GM23338 (cell line): ENCODE measurements at regions not wholly inside any gene's neighbourhood (a gene's known extent, or its start where the extent isn't known, plus 50 kb on each side); places are given as distances from the start of the nearest gene placed in this dataset.

Experiments
- CREB1 ChIP-seq: fragments of 250-450 bp; sonication (Bioruptor Pico); IDR thresholded peaks from 2 replicates; pipeline ENCODE4 v1.5.0; 2020; ENCODE audit warnings: low read depth, mild to moderate bottlenecking, moderate library complexity
- CTCF ChIP-seq, 2 experiments: fragments of 200-600 bp in 1 of 2; sonication (generic) in 1 of 2; conservative IDR thresholded peaks; 2 replicates each; pipeline versions ENCODE4 v1.5.1 to v1.6.1; 2016 to 2017; ENCODE audit warnings: antibody characterized with exemption in 2 of 2, low read depth in 2 of 2, mild to moderate bottlenecking in 2 of 2, moderate library complexity in 1 of 2
- EZH2 ChIP-seq: fragments of 200-600 bp; sonication (generic); IDR thresholded peaks from one replicate; pipeline ENCODE4 v1.8.0; 2017; ENCODE audit warnings: antibody characterized with exemption, mild to moderate bottlenecking, low read depth; ENCODE audit not compliant: unreplicated experiment
- EZH2phosphoT487 ChIP-seq: fragments of 200-600 bp; sonication (generic); IDR thresholded peaks from one replicate; pipeline ENCODE4 v1.8.1; 2018; ENCODE audit warnings: antibody characterized with exemption; ENCODE audit not compliant: unreplicated experiment
- POLR2AphosphoS5 ChIP-seq: IDR thresholded peaks from 2 replicates; pipeline ENCODE4 v1.6.1; 2016; ENCODE audit warnings: antibody characterized with exemption, low read depth
- TF ChIP-seq, protein P1 (sequence below): IDR thresholded peaks from one replicate; pipeline ENCODE4 v1.6.1; 2018; ENCODE audit warnings: antibody characterized with exemption; ENCODE audit not compliant: unreplicated experiment

DNA sequence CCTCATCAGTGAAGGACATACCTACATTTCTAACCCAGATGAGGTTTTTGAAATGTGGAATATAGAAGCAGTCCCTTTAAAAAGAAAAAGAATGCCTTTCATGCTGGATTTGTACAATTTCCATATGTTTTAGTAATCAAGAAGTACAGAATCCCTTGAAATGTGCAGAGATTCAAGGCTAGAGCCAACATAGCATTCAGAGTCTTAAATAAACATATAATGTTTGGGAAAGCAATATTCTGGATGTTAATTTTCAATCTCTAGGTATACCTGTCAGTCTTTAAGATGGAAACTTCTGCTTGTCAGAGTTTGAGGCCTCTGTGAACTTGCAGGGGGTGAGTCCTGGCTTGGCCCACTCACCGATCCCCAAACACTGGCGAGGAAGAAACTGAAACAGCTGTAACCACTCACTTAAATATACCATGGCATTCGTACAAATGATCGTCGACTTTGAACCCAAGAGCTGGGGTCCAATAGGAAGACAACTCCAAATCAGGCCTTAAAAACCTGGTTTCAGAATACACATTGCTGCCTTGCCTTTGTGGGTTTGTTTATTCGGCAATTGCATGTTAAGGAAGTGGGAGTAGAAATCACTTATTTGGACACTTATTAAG lies 132.8 kb upstream of the NCK2 start:
- TF ChIP-seq, protein P1, sequence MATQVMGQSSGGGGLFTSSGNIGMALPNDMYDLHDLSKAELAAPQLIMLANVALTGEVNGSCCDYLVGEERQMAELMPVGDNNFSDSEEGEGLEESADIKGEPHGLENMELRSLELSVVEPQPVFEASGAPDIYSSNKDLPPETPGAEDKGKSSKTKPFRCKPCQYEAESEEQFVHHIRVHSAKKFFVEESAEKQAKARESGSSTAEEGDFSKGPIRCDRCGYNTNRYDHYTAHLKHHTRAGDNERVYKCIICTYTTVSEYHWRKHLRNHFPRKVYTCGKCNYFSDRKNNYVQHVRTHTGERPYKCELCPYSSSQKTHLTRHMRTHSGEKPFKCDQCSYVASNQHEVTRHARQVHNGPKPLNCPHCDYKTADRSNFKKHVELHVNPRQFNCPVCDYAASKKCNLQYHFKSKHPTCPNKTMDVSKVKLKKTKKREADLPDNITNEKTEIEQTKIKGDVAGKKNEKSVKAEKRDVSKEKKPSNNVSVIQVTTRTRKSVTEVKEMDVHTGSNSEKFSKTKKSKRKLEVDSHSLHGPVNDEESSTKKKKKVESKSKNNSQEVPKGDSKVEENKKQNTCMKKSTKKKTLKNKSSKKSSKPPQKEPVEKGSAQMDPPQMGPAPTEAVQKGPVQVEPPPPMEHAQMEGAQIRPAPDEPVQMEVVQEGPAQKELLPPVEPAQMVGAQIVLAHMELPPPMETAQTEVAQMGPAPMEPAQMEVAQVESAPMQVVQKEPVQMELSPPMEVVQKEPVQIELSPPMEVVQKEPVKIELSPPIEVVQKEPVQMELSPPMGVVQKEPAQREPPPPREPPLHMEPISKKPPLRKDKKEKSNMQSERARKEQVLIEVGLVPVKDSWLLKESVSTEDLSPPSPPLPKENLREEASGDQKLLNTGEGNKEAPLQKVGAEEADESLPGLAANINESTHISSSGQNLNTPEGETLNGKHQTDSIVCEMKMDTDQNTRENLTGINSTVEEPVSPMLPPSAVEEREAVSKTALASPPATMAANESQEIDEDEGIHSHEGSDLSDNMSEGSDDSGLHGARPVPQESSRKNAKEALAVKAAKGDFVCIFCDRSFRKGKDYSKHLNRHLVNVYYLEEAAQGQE: no peak
- TF ChIP-seq POLR2AphosphoS5: no peak
- no peak for TF ChIP-seq CREB1 (CRISPR knock-in tag)
- TF ChIP-seq CTCF (conservative IDR thresholded peaks at IDR 0.05; ENCODE audit: low read depth in 2 of 2): no peak
- TF ChIP-seq EZH2: no peak
- TF ChIP-seq EZH2phosphoT487: no peak
